RPMI7951 (cell line): ENCODE measurements at regions not wholly inside any gene's neighbourhood (a gene's known extent, or its start where the extent isn't known, plus 50 kb on each side); places are given as distances from the start of the nearest gene placed in this dataset.
"Not testable (repeated sequence)": the region's sequence is repeated elsewhere in the genome, so short reads cannot be mapped to it uniquely, and the experiment has no call there.

ENCODE experiments used
- DNase-seq: peaks from one replicate; pipeline ENCODE4 v3.0.0-alpha.2; 2012; ENCODE audit warnings: low read depth

DNA sequence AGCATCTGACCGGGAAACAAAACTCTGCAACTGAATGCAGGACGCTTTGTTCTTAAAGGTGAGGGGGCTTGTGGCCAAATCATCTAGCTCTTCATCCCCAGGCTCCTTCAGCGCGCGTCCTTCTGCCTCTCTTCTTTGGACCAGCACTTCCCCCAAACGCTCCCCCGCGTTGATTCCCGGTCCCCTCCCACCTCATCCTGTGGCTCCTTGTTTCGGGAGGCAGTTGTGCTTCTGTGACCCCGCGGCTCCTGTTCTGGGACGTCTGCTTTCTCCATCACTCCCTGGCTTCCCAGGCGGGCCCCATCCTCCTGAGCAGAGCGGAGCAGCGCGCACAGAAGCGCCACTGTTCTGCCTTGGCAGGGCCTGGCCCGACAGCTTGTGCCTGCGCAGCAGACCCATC, 109.7 kb upstream of the ZNG1E start:
- DNase-seq: not testable (repeated sequence)

DNA sequence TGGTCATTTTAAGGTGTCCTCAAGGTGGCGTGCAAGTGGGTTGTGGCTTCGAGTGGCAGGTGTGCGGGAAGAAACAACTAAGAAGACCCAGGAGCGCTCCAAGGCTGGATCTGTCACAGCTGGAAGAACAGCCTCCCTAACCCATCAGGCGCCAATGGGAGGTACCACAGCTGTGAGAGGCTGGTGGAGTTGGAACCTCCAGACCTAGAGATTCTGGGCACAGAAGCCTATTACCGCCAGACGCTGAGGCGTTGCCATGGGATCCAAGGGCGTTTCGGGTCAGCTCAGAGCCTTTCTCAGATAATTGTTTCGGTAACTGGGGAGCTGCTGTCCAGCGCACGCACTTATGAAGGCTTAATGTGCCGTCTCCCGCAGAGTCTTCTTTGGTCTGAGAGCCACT, 156.7 kb upstream of the ZNG1E start:
- DNase-seq: not testable (repeated sequence)

DNA sequence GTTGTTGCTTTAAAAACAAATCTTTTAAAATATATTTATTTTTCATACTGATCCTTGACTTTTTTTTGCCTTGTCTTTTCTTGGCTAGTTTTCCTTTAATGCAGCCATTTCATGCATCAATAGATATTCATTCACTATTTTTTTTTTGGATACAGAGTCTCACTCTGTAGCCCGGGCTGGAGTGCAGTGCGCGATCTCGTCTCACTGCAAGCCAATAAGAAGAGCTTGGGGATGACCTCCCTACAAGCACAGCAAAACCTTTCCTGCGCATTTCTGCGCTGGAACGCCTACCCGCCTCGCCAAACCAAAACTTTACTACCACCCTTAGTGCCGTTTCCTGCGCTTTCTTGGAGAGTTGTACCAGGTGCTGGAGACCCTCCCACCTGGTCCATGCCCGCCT, 161.3 kb upstream of the ZNG1E start:
- DNase-seq: not testable (repeated sequence)

DNA sequence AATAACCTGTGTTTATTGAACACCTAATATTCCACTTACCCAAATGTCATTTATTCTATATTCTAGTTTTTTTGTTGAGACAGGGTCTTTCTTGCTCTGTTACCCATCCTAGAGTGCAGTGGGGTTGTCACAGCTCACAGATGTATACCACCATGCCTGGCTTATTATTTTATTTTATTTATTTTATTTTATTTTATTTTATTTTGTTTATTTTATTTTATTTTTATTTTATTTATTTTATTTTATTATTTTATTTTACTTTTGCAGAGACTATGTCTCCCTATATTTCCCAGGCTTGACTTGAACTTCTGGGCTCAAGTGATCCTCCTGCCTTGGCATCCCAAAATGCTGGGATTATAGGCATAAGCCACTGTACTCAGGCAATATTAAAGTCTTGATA, 167.8 kb upstream of the ZNG1E start:
- DNase-seq: not testable (repeated sequence)

DNA sequence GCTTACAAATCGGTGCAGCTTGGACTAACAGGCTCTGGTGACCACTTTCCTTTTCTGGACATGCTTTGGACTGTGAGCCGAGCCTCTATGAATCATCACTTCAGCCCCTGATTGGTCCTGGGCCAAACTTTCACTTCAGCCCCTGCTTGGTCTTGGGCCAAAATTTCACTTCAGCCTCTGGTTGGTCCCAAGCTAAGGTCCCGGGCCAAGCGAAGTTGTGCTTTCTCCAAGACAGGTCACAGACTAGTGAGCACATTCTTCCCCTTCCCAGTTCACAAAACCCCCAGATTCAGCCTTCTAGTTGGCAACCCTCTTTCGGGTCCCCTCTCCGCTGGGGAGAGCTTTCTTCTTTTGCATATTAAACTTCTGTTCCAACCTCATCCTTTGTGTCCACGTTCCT, 171.0 kb upstream of the ZNG1E start:
- DNase-seq: not testable (repeated sequence)

DNA sequence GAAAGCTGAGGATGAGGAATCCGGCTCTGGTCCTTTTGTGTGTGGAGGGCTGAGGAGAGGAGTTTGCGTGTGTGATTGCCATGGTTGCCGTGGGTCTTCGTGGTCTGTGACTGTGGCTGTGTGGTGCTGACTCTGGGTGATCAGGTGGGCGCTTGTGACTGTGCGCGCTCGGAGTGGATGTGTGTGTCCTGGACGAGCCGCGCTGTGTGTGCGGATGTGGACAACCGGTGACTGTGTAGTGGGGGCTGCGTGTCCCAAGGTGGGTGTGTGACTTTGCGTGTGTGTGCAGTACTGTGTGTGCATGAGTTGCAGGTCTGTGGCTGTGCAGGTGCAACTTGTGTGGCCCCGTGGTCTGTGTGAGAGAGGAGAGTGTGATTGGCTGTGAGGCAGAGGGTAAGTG, 172.0 kb upstream of the ZNG1E start:
- not testable (repeated sequence) for DNase-seq

DNA sequence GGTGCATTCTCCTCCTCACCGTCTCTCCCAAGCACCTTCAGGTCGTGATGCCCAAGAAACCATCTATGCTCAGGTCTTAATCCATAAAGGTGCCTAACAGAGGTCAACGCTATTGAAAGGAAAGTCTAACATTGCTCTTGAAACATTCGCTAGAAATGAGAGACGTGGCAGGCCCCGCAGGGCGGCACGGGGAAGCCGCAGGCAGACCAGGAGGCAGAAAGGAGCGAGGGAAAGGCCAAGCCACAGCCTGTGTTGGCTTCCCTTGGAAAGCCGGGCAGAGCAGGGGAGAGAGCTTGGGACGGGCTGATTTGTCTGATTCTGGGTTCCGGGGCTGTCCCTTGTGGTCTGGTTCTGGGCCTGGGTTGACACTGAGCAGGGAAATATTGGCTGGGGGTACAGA, 192.8 kb upstream of the ZNG1E start:
- DNase-seq: peak; percentile 3

DNA sequence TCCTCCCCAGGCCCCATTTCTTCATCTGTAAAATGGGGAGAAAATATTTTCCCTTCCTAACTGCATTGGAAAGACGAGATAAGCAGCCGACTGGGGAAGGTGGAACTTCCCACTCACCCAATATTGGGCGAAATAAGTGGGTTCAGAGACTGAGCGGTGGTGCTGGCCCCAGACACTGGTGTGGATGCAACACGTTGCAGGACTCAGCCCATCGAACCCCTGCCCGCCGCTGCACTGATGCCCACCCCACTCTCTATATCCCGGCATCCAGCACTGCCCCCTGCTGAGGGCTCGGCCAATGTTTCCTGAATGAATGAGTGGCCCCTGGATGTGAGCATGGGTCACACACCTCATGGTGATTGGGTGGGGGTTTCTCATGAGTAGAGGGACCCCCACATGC, 194.4 kb upstream of the ZNG1E start:
- DNase-seq: not testable (repeated sequence)

DNA sequence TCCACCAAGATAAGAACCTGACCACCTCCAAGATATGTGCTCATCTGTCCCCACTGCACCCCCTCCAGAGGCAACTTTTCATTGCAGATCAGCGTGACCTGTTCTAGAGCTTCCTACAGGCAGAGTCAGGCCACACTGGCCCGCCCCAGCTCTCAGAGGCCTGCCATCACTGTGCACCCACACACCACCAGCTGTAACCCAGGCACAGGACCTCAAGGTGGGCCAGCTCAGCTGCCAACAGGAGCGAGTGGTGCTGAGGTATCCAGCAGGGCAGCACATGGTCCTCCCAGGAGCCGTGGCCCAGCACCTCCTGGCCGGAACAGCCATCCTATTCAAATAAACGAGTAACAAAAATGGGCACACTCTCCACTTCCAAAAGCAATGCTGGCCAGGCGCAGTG, 189.9 kb upstream of the FOXD4L5 start:
- DNase-seq: not testable (repeated sequence)

DNA sequence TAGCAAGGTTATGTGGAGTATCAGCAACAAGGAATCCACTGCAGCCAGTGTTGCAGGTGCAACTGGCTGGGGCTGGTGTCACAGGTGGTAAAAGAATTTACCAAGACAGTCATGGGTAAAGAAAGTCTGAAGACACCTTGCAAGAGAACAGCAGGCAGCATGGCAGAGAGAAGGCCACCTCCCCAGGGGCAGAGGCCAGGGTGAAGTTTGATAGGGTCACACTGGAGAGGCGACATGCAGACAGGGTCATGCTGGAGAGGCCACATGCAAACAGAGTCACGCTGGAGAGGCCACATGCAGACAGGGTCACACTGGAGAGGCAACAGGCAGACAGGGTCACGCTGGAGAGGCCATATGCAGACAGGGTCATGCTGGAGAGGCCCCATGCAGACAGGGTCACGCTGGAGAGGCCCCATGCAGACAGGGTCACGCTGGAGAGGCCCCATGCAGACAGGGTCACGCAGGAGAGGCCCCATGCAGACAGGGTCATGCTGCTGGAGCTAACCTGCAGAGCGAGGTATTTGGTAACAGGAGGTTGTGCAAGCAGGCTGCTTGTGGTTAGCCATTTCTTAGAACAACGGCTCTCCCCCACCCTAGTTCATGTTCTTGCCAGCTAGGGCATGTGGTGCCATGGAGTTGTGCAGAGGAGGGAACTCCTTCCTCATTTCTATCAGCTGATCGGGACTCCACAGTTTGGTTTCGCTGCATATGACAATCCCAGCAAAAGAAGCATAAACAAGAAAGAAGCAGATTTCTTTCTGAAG, 188.2 kb upstream of the FOXD4L5 start:
- DNase-seq: not testable (repeated sequence)

DNA sequence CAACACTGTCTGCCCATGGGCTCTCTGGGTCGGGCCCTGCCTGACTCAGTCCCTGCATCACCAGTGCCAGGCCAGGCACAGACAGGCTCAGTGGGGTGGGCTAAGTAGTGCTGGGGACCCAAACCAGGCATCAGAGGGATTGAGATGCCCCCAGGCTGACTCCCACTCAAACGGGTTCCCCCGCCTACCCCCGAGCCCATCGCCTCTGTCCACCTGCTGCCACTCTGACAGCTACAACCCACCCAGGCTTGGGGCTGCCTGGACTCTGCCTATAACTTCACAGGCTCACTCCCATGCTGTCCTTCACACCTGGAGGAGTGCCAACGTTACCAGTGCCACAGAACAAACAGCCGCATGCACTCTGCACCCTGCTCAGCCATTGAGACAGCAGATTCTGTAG, 186.1 kb upstream of the FOXD4L5 start:
- DNase-seq: not testable (repeated sequence)

DNA sequence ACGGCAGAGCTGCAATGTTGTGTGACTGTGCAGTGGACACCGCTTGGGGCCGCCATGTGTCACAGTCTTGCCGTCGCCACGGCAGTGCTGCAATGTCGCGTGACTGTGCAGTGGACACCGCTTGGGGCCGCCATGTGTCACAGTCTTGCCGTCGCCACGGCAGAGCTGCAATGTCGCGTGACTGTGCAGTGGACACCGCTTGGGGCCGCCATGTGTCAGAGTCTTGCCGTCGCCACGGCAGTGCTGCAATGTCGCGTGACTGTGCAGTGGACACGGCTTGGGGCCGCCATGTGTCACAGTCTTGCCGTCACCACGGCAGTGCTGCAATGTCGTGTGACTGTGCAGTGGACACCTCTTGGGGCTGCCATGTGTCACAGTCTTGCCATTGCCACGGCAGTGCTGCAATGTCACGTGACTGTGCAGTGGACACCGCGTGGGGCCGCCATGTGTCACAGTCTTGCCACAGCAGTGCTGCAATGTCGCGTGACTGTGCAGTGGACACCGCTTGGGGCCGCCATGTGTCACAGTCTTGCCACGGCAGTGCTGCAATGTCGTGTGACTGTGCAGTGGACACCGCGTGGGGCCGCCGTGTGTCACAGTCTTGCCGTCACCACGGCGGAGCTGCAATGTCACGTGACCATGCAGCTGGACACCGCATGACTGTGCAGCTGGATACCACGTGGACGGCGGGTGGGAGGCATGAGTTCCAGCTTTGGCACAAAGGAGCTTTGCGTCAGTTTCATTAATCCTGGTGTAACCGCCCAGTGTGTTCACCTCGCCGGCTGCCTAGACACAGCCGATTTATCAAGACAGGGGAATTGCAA, 182.1 kb upstream of the FOXD4L5 start:
- not testable (repeated sequence) for DNase-seq

DNA sequence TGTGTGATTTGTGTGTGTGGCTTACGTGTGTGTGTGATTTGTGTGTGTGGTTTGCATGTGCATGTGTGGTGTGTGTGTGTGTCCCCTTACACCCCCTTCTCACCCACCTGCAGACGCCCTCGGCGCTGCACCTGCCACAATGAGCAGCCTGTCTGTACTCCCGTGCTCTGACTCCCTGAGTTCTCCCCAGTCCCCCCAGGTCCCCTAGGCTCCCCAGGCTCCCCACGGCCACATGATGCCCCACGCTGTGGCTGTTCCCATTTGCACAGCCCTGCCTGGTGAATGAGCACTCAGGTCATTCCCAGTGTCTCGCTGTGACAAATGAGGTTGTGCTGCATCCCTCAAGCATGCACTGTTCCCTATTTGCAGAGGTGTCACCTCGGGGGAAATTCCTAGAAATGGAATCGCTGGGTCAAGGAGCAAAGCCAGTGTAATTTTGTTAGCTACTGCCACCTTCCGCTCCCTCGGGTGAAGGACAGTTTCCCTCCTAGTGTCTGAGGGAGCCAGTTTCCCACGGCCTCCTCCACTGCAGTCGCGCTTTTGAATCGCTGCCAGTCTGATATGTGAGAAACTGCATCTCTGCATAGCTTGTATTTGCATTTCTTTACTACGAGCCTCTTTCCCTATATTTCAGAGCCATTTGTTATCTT, 180.4 kb upstream of the FOXD4L5 start:
- peak; percentile 2 for DNase-seq

DNA sequence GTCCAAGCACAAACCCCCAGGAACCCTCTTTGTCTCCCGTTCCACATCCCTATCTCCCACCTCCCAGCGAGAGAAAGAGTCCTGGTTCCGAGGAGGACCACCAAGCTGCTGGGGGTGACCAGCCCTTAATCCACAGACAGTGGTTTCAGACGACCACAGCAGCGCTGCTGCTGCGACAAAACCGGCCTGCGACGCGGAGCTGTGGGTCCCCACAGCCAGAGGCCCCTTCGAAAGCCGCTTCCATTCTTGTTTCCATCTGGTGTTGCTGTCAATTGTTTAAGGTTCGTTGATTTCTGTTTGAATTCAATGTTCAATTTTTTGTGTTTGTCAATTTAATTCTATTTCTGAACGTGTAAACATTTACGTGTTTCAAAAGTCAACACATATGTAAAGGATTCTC, 177.5 kb upstream of the FOXD4L5 start:
- DNase-seq: not testable (repeated sequence)

DNA sequence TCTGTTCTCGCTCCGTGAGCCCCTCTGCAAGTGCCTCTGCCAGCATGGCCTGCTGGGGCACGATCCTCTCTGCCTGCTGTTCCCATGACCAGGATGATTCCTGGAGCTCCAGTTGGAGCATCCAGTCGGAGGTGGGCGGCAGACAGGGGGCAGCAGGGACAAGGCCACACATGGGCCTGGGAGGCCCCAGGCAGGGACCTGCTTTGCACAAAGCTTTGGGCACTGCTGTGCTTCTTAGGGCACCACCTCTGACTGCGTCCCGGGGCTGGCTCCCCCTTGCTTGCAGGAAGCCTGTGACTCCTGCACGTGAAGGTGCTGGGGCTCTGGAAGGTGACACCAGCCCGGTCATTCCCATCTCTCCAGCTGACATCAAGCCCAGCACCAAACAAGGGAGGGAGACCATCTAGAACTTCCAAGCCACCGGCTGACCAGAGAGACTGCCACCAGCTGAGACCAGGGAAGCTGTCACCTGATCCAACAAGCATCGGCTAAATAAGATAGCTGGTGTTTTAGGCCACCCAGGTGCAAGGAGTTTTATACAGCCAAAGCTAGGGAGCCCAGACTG, 174.8 kb upstream of the FOXD4L5 start:
- no peak for DNase-seq

DNA sequence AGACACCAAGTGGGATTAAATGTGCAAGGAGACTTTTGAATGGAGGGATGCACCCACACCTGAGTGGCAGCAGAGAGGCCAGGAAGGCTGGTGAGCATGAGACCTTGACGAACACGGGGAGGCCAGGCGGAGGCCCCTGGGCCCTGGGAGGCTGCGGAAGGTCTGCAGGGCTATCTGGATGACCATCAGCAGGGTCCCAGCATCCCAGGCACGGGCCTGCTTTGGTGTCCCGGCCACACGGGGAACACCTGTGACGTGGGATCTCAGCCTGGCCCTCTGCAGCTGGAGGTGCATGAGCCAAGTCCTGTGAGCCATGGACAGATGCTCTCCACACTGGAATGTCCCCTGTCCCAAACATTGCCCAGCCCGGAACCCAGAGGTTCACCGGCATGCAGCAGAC, 174.0 kb upstream of the FOXD4L5 start:
- no peak for DNase-seq

DNA sequence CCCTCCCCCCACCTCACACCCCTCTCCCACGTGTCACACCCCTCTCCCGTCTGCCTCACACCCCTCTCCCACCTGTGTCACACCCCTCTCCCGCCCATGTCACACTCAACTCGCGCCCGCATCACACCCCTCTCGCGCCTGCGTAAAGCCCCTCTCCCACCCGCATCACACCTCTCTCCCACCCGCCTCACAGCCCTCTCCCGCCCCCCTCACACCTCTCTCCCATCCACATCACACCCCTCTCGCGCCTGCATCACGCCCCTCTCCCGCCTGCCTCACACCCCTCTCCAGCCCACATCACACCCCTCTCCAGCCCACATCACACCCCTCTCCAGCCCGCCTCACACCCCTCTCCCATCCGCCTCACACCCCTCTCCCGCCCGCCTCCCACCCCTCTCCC, 173.5 kb upstream of the FOXD4L5 start:
- no peak for DNase-seq

DNA sequence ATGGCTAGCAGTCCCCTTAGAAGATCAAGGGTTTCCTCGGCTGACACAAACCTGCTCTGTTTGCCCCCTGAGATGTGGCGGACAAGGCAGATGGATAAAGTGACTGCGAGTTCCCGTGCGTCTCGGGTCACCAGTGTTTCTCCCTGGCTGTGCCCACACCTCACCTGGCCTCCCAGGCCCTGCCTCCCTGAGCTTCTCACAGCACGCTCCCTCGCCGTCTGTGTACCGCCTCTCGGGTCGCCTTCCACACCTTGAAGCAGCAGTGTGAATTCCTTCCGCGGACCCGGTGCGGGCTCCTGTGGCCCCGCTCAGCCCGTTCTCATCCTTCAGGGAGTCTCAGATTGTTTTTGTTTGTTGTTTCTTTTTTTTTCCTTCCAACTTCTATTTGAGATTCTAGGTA, 172.0 kb upstream of the FOXD4L5 start:
- not testable (repeated sequence) for DNase-seq

DNA sequence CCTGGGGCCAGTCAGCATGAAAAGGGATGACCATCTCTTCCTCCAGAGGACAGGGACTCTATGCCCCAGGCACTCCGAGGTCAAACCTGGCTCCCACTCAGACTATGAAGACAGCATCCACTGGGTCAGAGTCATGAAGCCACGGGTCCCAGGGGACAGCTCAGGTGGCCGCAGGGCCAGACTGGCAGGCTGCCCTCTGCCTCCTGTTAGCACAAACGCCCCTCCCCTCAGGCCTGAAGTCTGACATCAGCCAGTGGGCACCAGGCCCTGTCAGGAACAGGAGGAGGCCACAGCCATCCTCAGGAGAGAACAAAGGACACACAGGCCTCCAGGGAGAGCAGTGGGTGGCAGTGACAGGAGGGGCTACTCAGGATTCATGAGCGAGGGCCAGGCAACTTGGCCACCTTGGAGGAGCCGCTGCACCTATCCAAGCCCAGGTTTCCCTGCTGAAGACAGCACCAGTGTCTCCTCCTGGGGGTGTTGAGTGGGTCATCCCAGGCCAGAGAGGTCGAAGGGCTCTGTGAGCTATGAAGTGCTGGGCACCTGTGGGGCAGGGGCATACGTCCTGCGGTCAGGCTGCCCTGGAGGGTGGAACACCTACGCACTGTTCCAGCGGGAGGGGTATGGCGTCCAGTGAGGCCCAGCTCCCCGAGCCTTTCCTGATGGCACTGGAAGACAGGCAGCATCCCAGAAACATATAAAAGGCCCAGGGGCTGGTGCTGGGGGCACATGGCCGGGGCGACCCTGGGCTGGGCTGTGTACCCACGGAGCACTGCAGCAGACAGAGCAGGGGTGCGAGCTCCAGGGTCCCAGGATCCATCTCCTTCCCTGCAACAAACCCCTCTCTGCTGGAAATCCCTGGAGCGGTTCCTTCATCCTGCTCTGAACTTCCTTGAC, 171.0 kb upstream of the FOXD4L5 start:
- DNase-seq: not testable (repeated sequence)

DNA sequence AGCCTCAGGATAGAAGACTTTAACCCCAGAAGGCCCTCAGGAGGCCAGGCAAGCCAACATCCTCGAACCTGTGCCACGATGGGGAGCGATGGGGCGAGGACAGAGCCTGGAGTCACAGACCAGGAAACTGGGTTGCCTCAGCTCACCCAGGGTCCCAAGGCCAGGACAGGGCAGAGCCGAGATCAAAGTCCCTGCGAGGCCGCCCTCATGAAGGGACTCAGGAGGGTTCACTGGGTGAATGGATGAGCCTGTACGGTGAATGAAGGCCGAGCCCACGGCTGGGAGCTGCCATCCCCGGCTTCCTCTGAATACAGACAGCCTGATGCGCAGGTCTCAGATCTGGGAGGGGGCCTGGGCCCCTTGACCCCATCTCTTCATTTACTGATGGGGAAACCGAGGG, 170.1 kb upstream of the FOXD4L5 start:
- DNase-seq: not testable (repeated sequence)

DNA sequence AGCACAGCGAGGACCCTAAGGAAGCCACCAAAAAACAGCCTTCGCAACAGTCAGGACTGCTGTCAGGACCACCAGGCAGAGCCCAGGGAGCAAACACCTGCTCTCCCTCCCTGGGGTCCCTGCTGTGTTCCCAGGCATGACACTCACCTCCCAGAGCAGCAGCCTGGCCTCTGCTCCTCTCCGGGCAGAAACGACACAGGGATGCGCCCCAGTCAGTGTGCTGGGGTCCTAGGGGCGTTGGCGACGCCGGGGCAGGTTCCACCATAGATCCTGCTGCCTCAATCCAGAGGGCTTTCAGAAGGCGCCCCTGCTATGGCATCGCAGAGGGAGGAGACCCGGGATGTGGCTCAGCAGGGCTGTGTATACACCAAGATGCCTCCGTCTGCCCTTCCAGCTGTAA, 169.7 kb upstream of the FOXD4L5 start:
- not testable (repeated sequence) for DNase-seq
